ENCODE measurements at regions not wholly inside any gene's neighbourhood (a gene's known extent, or its start where the extent isn't known, plus 50 kb on each side); places are given as distances from the start of the nearest gene placed in this dataset.
A peak's percentile ranks its signal among the peaks of the same experiment; 100 is the strongest.

DNA sequence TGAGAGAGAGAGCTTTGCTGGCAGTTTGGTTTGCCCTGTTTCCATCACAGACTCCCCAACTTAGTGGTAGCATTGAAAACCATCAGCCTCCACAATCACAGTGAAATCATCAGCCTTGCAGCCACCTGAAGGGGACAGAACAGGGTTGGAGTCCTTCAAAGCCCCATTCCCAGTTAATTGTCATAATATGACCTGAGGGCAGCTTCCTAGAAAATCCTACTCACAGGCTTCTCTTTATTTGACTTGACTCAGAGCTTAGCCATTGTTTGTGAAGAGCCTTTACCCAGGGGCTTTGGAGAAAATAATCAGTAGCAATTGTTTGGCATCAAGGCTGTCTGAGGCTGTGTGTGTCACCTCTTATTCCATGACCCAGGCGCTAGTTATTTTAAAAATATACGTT lies 308.7 kb downstream of the CBLN2 start:
- H3K9me3 ChIP-seq (ENCODE audit: insufficient read depth, low read length) = no peaks in the 10 kb centered on the region
- no peaks in the 10 kb centered on the region for H3K27me3 ChIP-seq (ENCODE audit: insufficient read depth, insufficient read length)
- no peak overlapping the region for H3K4me3 ChIP-seq (ENCODE audit: insufficient read length, low read depth)
- peak; percentile 28 for DNase-seq (ENCODE audit: low read depth, low spot score)
- no peak overlapping the region for H3K9ac ChIP-seq (ENCODE audit: insufficient read length, low read depth)
- no peaks in the 10 kb centered on the region for H3K36me3 ChIP-seq (ENCODE audit: insufficient read depth, insufficient read length, low read length)
- TF ChIP-seq ZNF274 (IDR thresholded peaks at IDR 0.05; ENCODE audit: low read depth, low read length) = no peak
- no peak for TF ChIP-seq YY1 (IDR thresholded peaks at IDR 0.05; ENCODE audit: insufficient read depth, insufficient read length)
- no peak for TF ChIP-seq SUZ12 (IDR thresholded peaks at IDR 0.05; ENCODE audit: extremely low read depth, insufficient read depth, insufficient read length)
- H3K4me1 ChIP-seq (ENCODE audit: insufficient read depth, insufficient read length) = peaks cover 2% of the 10 kb centered on the region

DNA sequence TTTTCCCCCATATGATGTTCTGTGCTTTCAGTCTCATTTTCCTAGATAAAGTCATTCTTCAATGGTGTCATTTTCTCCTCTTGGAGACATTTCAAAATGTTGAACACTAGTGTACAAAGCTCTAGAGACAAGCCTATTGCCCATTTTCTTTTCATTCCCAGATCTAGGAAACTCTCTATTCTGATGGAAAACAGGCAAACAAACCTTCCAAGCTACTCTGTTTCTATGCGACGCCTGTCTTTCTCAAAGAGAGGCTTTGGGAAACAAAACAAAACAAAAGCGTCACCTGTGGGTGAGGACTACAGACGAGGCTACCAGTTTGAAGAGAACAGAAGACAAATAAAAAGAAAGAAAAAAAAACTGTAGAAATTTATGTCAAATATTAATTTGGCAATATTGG lies 311.0 kb downstream of the CBLN2 start:
- peaks cover 2% of the 10 kb centered on the region for H3K4me1 ChIP-seq (ENCODE audit: insufficient read depth, insufficient read length)
- no peak overlapping the region for H3K9ac ChIP-seq (ENCODE audit: insufficient read length, low read depth)
- H3K9me3 ChIP-seq (ENCODE audit: insufficient read depth, low read length) = no peaks in the 10 kb centered on the region
- peak; percentile 2 for DNase-seq (ENCODE audit: low read depth, low spot score)
- H3K4me3 ChIP-seq (ENCODE audit: insufficient read length, low read depth) = no peak overlapping the region
- TF ChIP-seq ZNF274 (IDR thresholded peaks at IDR 0.05; ENCODE audit: low read depth, low read length) (no peak), SUZ12 (IDR thresholded peaks at IDR 0.05; ENCODE audit: extremely low read depth, insufficient read depth, insufficient read length) (no peak), YY1 (IDR thresholded peaks at IDR 0.05; ENCODE audit: insufficient read depth, insufficient read length) (no peak)
- H3K27me3 ChIP-seq (ENCODE audit: insufficient read depth, insufficient read length) = no peaks in the 10 kb centered on the region
- H3K36me3 ChIP-seq (ENCODE audit: insufficient read depth, insufficient read length, low read length) = no peaks in the 10 kb centered on the region

DNA sequence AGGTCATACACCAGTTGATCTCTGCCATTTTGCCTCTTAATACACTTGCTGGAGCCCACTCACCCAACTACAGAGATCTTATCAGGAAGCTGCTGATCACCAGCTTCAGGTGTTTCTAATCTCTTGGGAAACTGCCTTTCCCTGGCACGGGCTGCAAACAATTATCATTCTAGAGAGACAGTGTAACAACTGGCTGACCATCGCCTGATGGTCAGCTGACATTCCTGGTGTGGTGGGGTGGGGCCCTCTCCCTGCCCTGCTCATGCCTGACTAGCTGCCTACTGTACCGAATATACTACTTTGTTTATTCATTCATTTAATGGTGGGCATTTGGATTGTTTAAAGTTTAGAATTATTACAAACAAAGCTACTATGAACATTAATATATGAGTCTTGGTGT lies 311.5 kb downstream of the CBLN2 start:
- Histone ChIP-seq H3K36me3 (ENCODE audit: insufficient read depth, insufficient read length, low read length) (no peaks in the 10 kb centered on the region), H3K9ac (ENCODE audit: insufficient read length, low read depth) (no peak overlapping the region), H3K9me3 (ENCODE audit: insufficient read depth, low read length) (no peaks in the 10 kb centered on the region), H3K4me3 (ENCODE audit: insufficient read length, low read depth) (no peak overlapping the region), H3K27me3 (ENCODE audit: insufficient read depth, insufficient read length) (no peaks in the 10 kb centered on the region), H3K4me1 (ENCODE audit: insufficient read depth, insufficient read length) (peaks cover 2% of the 10 kb centered on the region)
- TF ChIP-seq ZNF274 (IDR thresholded peaks at IDR 0.05; ENCODE audit: low read depth, low read length) (no peak), YY1 (IDR thresholded peaks at IDR 0.05; ENCODE audit: insufficient read depth, insufficient read length) (no peak), SUZ12 (IDR thresholded peaks at IDR 0.05; ENCODE audit: extremely low read depth, insufficient read depth, insufficient read length) (no peak)
- no peak for DNase-seq (ENCODE audit: low read depth, low spot score)

DNA sequence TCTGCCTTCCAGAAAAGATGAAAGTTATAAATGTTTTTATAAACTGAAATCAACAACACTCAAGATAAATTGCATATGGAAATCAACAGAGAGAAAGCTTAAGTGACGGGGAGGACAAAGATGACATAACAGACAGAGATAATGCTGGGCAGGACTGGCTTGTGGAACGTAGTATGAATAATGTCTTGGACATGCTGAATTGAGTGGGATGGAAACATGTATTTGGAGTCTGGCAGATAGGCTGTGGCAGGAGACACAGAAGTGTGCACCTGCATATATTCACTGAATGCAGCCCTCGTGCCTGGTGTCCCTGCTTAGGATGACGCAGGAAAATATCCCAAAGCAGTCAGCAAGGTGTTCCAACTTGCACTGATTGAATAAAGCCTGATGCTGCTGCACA lies 318.2 kb downstream of the CBLN2 start:
- H3K4me1 ChIP-seq (ENCODE audit: insufficient read depth, insufficient read length) = no peaks in the 10 kb centered on the region
- H3K27me3 ChIP-seq (ENCODE audit: insufficient read depth, insufficient read length) = no peaks in the 10 kb centered on the region
- no peaks in the 10 kb centered on the region for H3K36me3 ChIP-seq (ENCODE audit: insufficient read depth, insufficient read length, low read length)
- no peaks in the 10 kb centered on the region for H3K9me3 ChIP-seq (ENCODE audit: insufficient read depth, low read length)
- no peak for DNase-seq (ENCODE audit: low read depth, low spot score)
- no peak overlapping the region for H3K9ac ChIP-seq (ENCODE audit: insufficient read length, low read depth)
- H3K4me3 ChIP-seq (ENCODE audit: insufficient read length, low read depth) = no peak overlapping the region
- TF ChIP-seq ZNF274 (IDR thresholded peaks at IDR 0.05; ENCODE audit: low read depth, low read length) = no peak
- no peak for TF ChIP-seq YY1 (IDR thresholded peaks at IDR 0.05; ENCODE audit: insufficient read depth, insufficient read length)
- no peak for TF ChIP-seq SUZ12 (IDR thresholded peaks at IDR 0.05; ENCODE audit: extremely low read depth, insufficient read depth, insufficient read length)

DNA sequence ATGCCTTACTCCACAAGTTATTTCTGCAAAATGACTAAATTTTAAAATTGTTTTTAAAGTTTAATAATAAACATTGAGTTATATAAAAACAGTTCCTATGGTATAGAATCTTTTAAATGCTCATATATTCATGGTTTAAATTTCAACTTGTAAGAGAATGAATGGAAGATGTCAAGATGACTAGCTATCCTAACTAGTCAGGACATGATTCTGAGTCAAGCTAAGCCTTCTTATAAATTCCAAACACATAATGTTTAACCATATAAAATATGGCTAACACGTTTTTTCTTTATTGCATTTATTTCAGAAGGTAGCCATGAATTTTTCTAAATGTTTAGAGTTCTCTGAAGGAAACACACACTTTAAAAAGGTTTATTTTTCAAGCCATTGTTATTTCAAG lies 320.4 kb downstream of the CBLN2 start:
- TF ChIP-seq SUZ12 (IDR thresholded peaks at IDR 0.05; ENCODE audit: extremely low read depth, insufficient read depth, insufficient read length) (no peak), ZNF274 (IDR thresholded peaks at IDR 0.05; ENCODE audit: low read depth, low read length) (no peak)
- no peaks in the 10 kb centered on the region for H3K36me3 ChIP-seq (ENCODE audit: insufficient read depth, insufficient read length, low read length)
- no peak overlapping the region for H3K9ac ChIP-seq (ENCODE audit: insufficient read length, low read depth)
- H3K4me1 ChIP-seq (ENCODE audit: insufficient read depth, insufficient read length) = no peaks in the 10 kb centered on the region
- no peak overlapping the region for H3K4me3 ChIP-seq (ENCODE audit: insufficient read length, low read depth)
- H3K9me3 ChIP-seq (ENCODE audit: insufficient read depth, low read length) = no peaks in the 10 kb centered on the region
- H3K27me3 ChIP-seq (ENCODE audit: insufficient read depth, insufficient read length) = no peaks in the 10 kb centered on the region
- DNase-seq (ENCODE audit: low read depth, low spot score) = no peak

DNA sequence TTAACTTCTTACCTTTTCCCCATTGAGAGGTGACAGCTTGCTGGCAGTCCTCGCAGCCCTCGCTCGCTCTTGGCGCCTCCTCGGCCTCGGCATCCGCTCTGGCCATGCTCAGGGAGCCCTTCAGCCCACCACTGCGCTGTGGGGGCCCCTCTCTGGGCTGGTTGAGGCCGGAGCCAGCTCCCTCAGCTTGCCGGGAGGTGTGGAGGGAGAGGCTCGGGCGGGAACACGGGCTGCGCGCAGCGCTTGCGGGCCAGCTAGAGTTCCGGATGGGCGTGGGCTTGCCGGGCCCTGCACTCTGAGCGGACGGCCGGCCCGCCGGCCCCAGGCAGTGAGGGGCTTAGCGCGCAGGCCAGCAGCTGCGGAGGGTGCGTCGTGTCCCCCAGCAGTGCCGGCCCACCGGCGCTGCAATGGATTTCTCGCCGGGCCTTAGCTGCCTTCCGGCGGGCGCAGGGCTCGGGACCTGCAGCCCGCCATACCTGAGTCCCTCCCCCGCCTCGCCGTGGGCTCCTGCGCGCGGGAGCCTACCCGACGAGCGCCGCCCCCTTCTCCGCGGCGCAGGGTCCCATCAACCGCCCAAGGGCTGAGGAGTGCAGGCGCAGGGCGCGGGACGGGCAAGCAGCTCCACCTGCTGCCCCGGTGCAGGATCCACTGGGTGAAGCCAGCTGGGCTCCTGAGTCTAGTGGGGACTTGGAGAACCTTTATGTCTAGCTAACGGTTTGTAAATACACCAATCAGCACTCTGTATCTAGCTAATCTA lies 335.0 kb downstream of the CBLN2 start:
- Histone ChIP-seq H3K27me3 (ENCODE audit: insufficient read depth, insufficient read length) (no peaks in the 10 kb centered on the region), H3K4me3 (ENCODE audit: insufficient read length, low read depth) (no peak overlapping the region), H3K4me1 (ENCODE audit: insufficient read depth, insufficient read length) (no peaks in the 10 kb centered on the region), H3K9me3 (ENCODE audit: insufficient read depth, low read length) (peaks cover 6% of the 10 kb centered on the region; the same call in 1 of the 2 replicates), H3K36me3 (ENCODE audit: insufficient read depth, insufficient read length, low read length) (no peaks in the 10 kb centered on the region), H3K9ac (ENCODE audit: insufficient read length, low read depth) (no peak overlapping the region)
- TF ChIP-seq YY1 (IDR thresholded peaks at IDR 0.05; ENCODE audit: insufficient read depth, insufficient read length) (no peak), ZNF274 (IDR thresholded peaks at IDR 0.05; ENCODE audit: low read depth, low read length) (no peak), SUZ12 (IDR thresholded peaks at IDR 0.05; ENCODE audit: extremely low read depth, insufficient read depth, insufficient read length) (no peak)
- DNase-seq (ENCODE audit: low read depth, low spot score) = no peak

DNA sequence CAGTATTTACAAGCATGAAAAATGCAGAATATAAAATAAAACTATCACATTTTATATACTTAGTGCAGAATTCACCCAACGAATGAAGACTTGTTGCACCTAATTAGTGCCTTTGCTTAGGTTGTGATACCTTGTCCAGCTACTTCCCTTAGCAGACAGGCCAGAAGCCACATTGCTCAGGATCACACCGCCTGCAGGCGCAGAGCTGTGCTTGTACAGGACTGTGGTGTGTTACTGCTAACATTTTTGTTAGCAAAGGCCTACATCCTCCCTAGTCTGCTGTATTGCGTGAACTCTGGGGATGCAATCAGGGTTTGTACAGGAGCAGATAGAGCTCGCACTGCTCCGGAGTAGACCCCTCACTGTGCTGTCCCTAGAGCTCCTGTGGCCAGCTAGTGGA lies 336.9 kb downstream of the CBLN2 start:
- no peak overlapping the region for H3K9ac ChIP-seq (ENCODE audit: insufficient read length, low read depth)
- TF ChIP-seq YY1 (IDR thresholded peaks at IDR 0.05; ENCODE audit: insufficient read depth, insufficient read length) = no peak
- no peak for TF ChIP-seq ZNF274 (IDR thresholded peaks at IDR 0.05; ENCODE audit: low read depth, low read length)
- no peak for TF ChIP-seq SUZ12 (IDR thresholded peaks at IDR 0.05; ENCODE audit: extremely low read depth, insufficient read depth, insufficient read length)
- DNase-seq (ENCODE audit: low read depth, low spot score) = no peak
- H3K36me3 ChIP-seq (ENCODE audit: insufficient read depth, insufficient read length, low read length) = no peaks in the 10 kb centered on the region
- H3K4me1 ChIP-seq (ENCODE audit: insufficient read depth, insufficient read length) = no peaks in the 10 kb centered on the region
- no peaks in the 10 kb centered on the region for H3K27me3 ChIP-seq (ENCODE audit: insufficient read depth, insufficient read length)
- H3K4me3 ChIP-seq (ENCODE audit: insufficient read length, low read depth) = no peak overlapping the region
- peaks cover 6% of the 10 kb centered on the region; the same call in 1 of the 2 replicates for H3K9me3 ChIP-seq (ENCODE audit: insufficient read depth, low read length)
